Upper lobe of left lung (tissue), 6 donors: ENCODE measurements at regions not wholly inside any gene's neighbourhood (a gene's known extent, or its start where the extent isn't known, plus 50 kb on each side); places are given as distances from the start of the nearest gene placed in this dataset.
A peak's percentile ranks its signal among the peaks of the same experiment; 100 is the strongest.

ENCODE experiments used
- ATAC-seq, 2 donors: fragments of 200-7000 bp; cut with Tn5 transposase; one replicate each; pipeline ENCODE4 v1.9.1; 2022; ENCODE audit warnings: mild to moderate bottlenecking in 2 of 2, moderate library complexity in 2 of 2; ENCODE audit not compliant: low FRiP score in 2 of 2
- DNase-seq, 2 donors: peaks; one replicate each; pipeline ENCODE4 v3.0.0-alpha.2; 2019 to 2020
- H3K27ac ChIP-seq, 4 donors: fragments of 200-600 bp; sonication (generic); one replicate each; pipeline ENCODE4 v1.5.1; 2016 to 2019
- H3K27me3 ChIP-seq, 4 donors: fragments of 200-600 bp; sonication (generic); one replicate each; pipeline ENCODE4 v1.5.1; 2017 to 2019
- H3K36me3 ChIP-seq, 4 donors: fragments of 200-600 bp; sonication (generic); one replicate each; pipeline ENCODE4 v1.5.1; 2016 to 2019
- H3K4me1 ChIP-seq, 4 donors: fragments of 200-600 bp; sonication (generic); one replicate each; pipeline ENCODE4 v1.5.1; 2018 to 2019
- H3K4me3 ChIP-seq, 4 donors: fragments of 200-600 bp; sonication (generic); one replicate each; pipeline ENCODE4 v1.5.1; 2017 to 2019; ENCODE audit warnings: mild to moderate bottlenecking in 2 of 4, moderate library complexity in 1 of 4
- H3K9me3 ChIP-seq, 4 donors: fragments of 200-600 bp; sonication (generic); one replicate each; pipeline ENCODE4 v1.5.1; 2018 to 2019
- EP300 ChIP-seq, 4 donors: sonication (generic); formaldehyde crosslinking; IDR thresholded peaks; one replicate each; pipeline ENCODE4 v1.5.1; 2017; ENCODE audit warnings: antibody characterized with exemption in 4 of 4, control low read depth in 2 of 4
- POLR2A ChIP-seq, 4 donors: fragments of 450-650 bp; IDR thresholded peaks; one replicate each; pipeline ENCODE4 v1.5.1; 2016 to 2017; ENCODE audit warnings: antibody characterized with exemption in 4 of 4, mild to moderate bottlenecking in 2 of 4
- POLR2AphosphoS5 ChIP-seq, 2 donors: sonication (generic); formaldehyde crosslinking; IDR thresholded peaks; one replicate each; pipeline ENCODE4 v1.5.1; 2017; ENCODE audit warnings: antibody characterized with exemption in 2 of 2
- WGBS, 2 donors: methylation state at CpG; one replicate each; pipeline ENCODE4 v1.1.5; 2017 to 2018; 5-methylcytosine and 5-hydroxymethylcytosine counted together
- TF ChIP-seq, protein P1 (sequence below), 6 experiments: fragments of 450-650 bp in 4 of 6; fragments of 200-600 bp in 2 of 6; sonication (generic) in 2 of 6; IDR thresholded peaks; one replicate each; pipeline ENCODE4 v1.5.1; 2016 to 2019; ENCODE audit warnings: antibody characterized with exemption in 6 of 6
- donor health status: DM: no; HTN: no; CAD: no; lungs with moderate emphysema.
- donor health status: DM: no; HTN: yes; CAD: no; lungs with severe emphysema.

DNA sequence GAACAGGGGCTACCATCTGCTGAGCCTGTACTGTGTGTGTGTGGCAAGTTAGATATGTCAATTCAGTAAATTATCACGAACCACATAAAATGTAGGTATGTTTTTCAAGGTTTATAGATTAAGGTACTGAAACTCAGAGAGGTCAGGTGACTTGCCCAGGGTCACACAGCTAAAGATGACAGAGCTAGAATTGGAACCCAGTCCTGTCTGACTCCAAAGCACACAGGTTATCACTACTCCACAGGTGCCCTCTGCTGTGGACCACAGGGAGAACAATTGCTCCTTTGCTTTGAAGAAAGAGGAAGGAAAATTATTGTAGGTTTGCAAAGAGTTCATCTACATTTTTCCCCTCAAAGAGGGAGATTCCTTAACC lies 229.7 kb upstream of the AGAP1 start:
- TF ChIP-seq POLR2A (IDR thresholded peaks at IDR 0.05) (no peak), EP300 (IDR thresholded peaks at IDR 0.05) (no peak), POLR2AphosphoS5 (IDR thresholded peaks at IDR 0.05) (no peak)
- TF ChIP-seq, protein P1, sequence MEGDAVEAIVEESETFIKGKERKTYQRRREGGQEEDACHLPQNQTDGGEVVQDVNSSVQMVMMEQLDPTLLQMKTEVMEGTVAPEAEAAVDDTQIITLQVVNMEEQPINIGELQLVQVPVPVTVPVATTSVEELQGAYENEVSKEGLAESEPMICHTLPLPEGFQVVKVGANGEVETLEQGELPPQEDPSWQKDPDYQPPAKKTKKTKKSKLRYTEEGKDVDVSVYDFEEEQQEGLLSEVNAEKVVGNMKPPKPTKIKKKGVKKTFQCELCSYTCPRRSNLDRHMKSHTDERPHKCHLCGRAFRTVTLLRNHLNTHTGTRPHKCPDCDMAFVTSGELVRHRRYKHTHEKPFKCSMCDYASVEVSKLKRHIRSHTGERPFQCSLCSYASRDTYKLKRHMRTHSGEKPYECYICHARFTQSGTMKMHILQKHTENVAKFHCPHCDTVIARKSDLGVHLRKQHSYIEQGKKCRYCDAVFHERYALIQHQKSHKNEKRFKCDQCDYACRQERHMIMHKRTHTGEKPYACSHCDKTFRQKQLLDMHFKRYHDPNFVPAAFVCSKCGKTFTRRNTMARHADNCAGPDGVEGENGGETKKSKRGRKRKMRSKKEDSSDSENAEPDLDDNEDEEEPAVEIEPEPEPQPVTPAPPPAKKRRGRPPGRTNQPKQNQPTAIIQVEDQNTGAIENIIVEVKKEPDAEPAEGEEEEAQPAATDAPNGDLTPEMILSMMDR (IDR thresholded peaks at IDR 0.05): no peak
- Histone ChIP-seq H3K27me3 (no peaks in the 10 kb centered on the region), H3K9me3 (no peaks in the 10 kb centered on the region), H3K27ac (peak overlapping the region in 3 of 4 donors; percentile 18 to 59 (median 46)), H3K36me3 (no peaks in the 10 kb centered on the region), H3K4me3 (peak overlapping the region in 1 of 4 donors; percentile 6), H3K4me1 (peaks cover 11 to 28% (median 20%) of the 10 kb centered on the region in 4 donors)
- WGBS, 2 donors: 77 to 82% methylated on average over 1 of the region's 1 CpG
- no peak for ATAC-seq
- DNase-seq: no peak

- Histone ChIP-seq H3K27me3 (no peaks in the 10 kb centered on the region), H3K4me1 (peaks cover 11 to 28% (median 20%) of the 10 kb centered on the region in 4 donors), H3K9me3 (no peaks in the 10 kb centered on the region), H3K36me3 (no peaks in the 10 kb centered on the region), H3K27ac (peak overlapping the region in 1 of 4 donors; percentile 59), H3K4me3 (no peak overlapping the region)
- WGBS, 2 donors: 73 to 85% methylated on average over 8 of the region's 8 CpGs
- DNase-seq: peak in 1 of 2 donors; percentile 56
- no peak for ATAC-seq
- TF ChIP-seq POLR2A (IDR thresholded peaks at IDR 0.05) (no peak), POLR2AphosphoS5 (IDR thresholded peaks at IDR 0.05) (no peak), EP300 (IDR thresholded peaks at IDR 0.05) (no peak)
- TF ChIP-seq, protein P1 (IDR thresholded peaks at IDR 0.05): no peak
Measured at GRCh38 chr2:235264512-235264911, 229.3 kb upstream of the AGAP1 start.

DNA sequence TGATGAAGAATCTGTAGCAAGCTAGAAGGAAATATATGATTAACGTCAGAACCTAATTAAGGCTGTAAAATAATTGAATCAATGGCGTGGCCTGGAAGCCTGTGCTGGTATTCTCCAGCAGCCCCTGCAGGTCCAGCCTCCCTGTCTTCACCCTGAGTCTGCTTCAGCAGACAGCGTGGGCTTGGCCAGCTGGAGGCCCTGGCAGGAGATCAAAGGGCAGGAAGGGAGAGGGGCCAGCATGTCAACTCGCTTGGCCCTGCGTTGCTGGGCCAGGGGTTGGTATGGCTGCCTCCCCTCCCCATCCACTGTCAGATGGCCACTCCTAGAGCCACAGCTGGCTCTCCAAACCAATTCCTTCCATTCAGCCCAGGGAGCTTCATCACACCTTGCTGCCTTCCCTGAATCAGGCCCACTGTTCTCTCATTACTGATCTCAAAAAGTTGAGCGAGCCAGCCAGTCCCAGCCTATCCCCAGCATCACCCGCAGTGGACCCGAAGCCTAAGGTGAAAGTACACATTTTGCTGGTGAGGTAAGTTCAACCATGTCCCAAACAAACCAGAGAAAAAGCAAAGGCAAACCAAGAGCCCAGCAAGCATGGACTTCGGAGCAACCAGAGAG lies 228.4 kb upstream of the AGAP1 start:
- DNase-seq: no peak
- Histone ChIP-seq H3K4me3 (no peak overlapping the region), H3K27me3 (no peaks in the 10 kb centered on the region), H3K36me3 (no peaks in the 10 kb centered on the region), H3K27ac (no peak overlapping the region), H3K9me3 (no peaks in the 10 kb centered on the region), H3K4me1 (peaks cover 11 to 28% (median 20%) of the 10 kb centered on the region in 4 donors)
- no peak for ATAC-seq
- 73 to 86% methylated on average over 6 to 9 of the region's 9 CpGs for WGBS, 2 donors
- TF ChIP-seq POLR2AphosphoS5 (IDR thresholded peaks at IDR 0.05): no peak
- TF ChIP-seq EP300 (IDR thresholded peaks at IDR 0.05): no peak
- TF ChIP-seq, protein P1 (IDR thresholded peaks at IDR 0.05): no peak
- TF ChIP-seq POLR2A (IDR thresholded peaks at IDR 0.05): no peak

DNA sequence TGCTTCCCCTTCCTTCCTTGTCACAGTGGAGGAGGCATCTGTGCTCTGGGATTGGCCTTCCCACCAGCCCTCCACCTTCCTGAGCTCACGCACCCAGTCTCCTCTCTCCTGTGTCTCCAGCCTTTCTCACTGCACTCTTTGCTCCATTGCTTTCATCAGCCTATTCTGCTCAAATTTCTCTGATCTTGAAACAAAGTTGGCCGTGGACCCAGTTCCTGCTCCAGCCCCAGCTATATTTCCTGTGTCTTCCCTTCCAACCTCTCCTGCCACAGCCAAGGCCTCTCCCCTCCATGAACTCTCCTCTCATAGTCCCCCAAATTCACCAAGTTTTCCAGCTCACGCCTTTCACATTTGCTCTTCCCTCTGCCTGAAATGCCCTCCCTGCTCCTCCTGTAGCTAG lies 226.6 kb upstream of the AGAP1 start:
- no peaks in the 10 kb centered on the region for H3K27me3 ChIP-seq
- no peak for DNase-seq
- no peak for TF ChIP-seq POLR2A (IDR thresholded peaks at IDR 0.05)
- TF ChIP-seq, protein P1 (IDR thresholded peaks at IDR 0.05): no peak
- no peak for TF ChIP-seq EP300 (IDR thresholded peaks at IDR 0.05)
- no peak for TF ChIP-seq POLR2AphosphoS5 (IDR thresholded peaks at IDR 0.05)
- H3K4me1 ChIP-seq: peaks cover 11 to 28% (median 20%) of the 10 kb centered on the region in 4 donors
- 62 to 67% methylated on average over 3 of the region's 3 CpGs for WGBS, 2 donors
- ATAC-seq: no peak
- H3K4me3 ChIP-seq: no peak overlapping the region
- H3K9me3 ChIP-seq: no peaks in the 10 kb centered on the region
- no peak overlapping the region for H3K27ac ChIP-seq
- H3K36me3 ChIP-seq: no peaks in the 10 kb centered on the region

GRCh38 chr2:235268535-235268934 lies 225.3 kb upstream of the AGAP1 start:
- no peak overlapping the region for H3K4me3 ChIP-seq
- no peaks in the 10 kb centered on the region for H3K9me3 ChIP-seq
- 22% methylated on average over 7 of the region's 7 CpGs for WGBS, 2 donors
- TF ChIP-seq, protein P1 (IDR thresholded peaks at IDR 0.05): no peak
- no peak for TF ChIP-seq POLR2A (IDR thresholded peaks at IDR 0.05)
- no peak for TF ChIP-seq POLR2AphosphoS5 (IDR thresholded peaks at IDR 0.05)
- no peak for TF ChIP-seq EP300 (IDR thresholded peaks at IDR 0.05)
- no peaks in the 10 kb centered on the region for H3K27me3 ChIP-seq
- peak overlapping the region in 1 of 4 donors; percentile 19 for H3K27ac ChIP-seq
- DNase-seq: no peak
- H3K4me1 ChIP-seq: peaks cover 11 to 22% (median 16%) of the 10 kb centered on the region in 4 donors
- no peak for ATAC-seq
- no peaks in the 10 kb centered on the region for H3K36me3 ChIP-seq
